ENCODE measurements at regions not wholly inside any gene's neighbourhood (a gene's known extent, or its start where the extent isn't known, plus 50 kb on each side); places are given as distances from the start of the nearest gene placed in this dataset.
A peak's percentile ranks its signal among the peaks of the same experiment; 100 is the strongest.

GRCh38 chr6:168962886-168963285 is 290.8 kb downstream of the THBS2 start:
- no peak for DNase-seq (ENCODE audit: low read depth)
- no peak for TF ChIP-seq CTCF (conservative IDR thresholded peaks at IDR 0.05; ENCODE audit: low read depth, low read length)

GRCh38 chr6:168961264-168961656 is 292.4 kb downstream of the THBS2 start:
- no peak for TF ChIP-seq CTCF (conservative IDR thresholded peaks at IDR 0.05; ENCODE audit: low read depth, low read length)
- no peak overlapping the region for H3K4me3 ChIP-seq (ENCODE audit: low read length)
- no peak for DNase-seq (ENCODE audit: low read depth)

More at GRCh38 chr6:168962886-168963285, 290.8 kb downstream of the THBS2 start:
- H3K4me3 ChIP-seq (ENCODE audit: low read length): no peak overlapping the region

DNA sequence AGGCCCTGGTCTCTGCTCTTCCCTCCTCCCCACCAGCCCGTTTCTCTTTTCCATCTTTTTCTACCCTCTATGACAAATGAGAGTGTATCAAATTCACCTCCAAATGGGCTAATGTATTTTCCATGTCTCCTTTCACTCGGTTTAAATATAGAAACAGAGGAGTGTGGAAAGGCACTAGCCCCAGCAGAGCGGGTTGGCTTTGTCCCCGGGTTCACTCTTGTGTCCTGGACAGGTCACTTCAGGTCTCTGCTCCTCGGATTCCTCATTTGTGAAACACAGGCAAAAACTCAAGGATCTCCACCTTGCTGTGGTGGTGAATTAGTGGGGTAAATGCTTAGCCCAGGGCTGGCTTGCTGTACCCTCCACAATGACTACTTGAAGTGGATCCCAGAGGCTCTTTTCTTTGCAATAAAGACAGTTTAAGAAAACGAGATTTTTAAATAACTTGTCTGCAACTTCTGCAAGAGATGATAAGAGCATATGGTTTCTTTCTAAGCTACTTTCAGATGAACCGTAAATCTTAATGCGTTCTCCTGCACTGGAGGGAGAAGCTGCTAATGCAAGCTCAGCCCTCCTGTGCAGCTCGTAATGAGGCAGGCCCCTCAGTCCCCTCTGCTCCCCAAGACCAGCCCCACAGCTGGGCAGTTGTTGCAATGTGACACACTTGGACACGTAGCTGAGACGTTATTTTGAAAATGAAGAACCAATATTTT is 292.9 kb downstream of the THBS2 start:
- no peak for TF ChIP-seq CTCF (conservative IDR thresholded peaks at IDR 0.05; ENCODE audit: low read depth, low read length)
- H3K4me3 ChIP-seq (ENCODE audit: low read length): no peak overlapping the region
- no peak for DNase-seq (ENCODE audit: low read depth)

DNA sequence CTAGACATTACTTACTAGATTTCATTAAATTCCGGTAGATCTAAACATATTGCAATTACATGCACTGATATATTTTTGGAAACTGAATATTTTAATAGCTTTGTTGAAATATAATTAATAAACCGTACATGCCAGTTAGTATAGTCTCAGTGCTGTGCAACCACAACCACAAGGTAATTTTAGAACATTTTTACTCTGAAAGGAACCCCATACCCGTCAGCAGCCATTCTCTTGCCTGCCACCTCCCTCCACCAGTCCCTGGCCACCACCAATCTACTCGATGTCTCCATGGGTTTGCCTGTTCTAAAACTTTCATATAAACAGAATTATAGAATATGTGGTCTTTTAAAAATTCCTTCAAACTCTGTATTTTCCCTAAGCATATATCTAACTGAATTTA is 293.9 kb downstream of the THBS2 start:
- H3K4me3 ChIP-seq (ENCODE audit: low read length): no peak overlapping the region
- no peak for DNase-seq (ENCODE audit: low read depth)
- no peak for TF ChIP-seq CTCF (conservative IDR thresholded peaks at IDR 0.05; ENCODE audit: low read depth, low read length)

DNA sequence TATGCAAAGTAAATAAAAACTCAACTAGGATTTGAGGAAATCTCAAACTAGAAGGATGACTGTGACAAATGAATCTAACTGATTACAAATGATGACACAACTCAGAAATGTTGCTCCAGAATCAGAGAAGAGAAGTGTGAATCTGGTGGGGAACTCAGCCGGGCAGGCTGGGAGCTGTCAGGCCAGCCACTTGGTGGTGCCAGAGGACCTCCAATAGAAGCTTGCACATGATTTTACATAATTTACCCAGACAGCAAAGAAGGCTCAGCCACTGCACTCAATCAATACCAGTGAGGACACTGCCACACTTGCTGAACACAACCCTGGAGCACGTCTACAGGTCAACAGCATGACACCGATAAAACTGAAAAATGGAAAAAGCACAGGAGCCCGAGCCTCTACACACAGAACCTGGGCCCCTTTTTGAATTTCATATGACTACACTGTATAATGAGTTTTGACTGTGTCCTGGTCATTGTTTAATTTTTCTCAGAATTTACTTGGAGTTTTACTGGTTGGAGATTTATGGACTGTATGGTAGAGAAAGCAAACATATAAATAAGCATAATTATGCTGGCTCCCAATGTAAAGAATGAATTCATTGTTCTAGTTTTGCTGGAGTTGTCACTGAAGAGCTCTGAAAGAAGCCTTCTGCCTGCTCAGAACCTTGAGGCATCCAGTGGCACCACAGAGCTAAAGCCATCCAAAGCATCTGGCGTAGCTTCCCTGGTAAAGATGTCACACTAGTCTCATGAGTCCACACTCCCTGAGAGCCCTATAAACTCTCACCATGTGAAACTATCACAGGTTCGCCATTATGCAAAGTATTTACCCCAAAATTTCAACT is 296.5 kb downstream of the THBS2 start:
- DNase-seq (ENCODE audit: low read depth): peak; percentile 21
- no peak overlapping the region for H3K4me3 ChIP-seq (ENCODE audit: low read length)
- peak; percentile 92 for TF ChIP-seq CTCF (conservative IDR thresholded peaks at IDR 0.05; ENCODE audit: low read depth, low read length)

DNA sequence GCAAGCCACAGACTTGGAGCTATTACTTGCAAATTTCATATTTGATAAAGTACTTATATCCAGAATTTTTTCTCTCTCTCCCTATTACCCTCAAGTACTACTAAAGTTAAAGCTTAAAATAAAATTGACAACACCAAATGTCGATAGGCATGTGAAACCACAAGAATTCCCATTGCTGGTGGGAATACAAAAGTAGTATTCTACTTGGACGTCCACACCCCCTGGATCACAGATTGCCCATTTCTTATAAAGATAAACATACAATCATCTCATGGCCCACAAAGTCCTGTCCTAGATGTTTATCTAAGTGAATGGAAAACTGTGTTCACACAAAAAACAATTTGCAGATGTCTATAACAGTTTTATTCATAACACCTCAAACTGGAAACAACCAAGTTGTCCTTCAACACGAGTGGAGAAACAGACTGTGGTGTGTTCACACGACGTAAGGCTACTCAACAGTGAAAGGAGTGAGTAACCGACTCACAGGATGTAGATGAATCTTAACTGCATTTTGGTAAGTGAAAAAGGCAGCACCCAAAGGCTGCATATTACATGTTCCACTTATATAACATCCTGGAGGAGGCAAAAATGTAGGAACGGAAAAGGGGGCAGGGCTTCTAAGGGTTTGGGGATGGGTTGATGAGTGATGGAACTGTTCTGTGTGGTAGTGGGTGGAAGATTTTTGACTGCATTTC is 297.4 kb downstream of the THBS2 start:
- no peak overlapping the region for H3K4me3 ChIP-seq (ENCODE audit: low read length)
- DNase-seq (ENCODE audit: low read depth): no peak
- TF ChIP-seq CTCF (conservative IDR thresholded peaks at IDR 0.05; ENCODE audit: low read depth, low read length): no peak

All from retinal pigment epithelial cell (primary cell).